OCI-LY7 (cell line): ENCODE measurements at regions not wholly inside any gene's neighbourhood (a gene's known extent, or its start where the extent isn't known, plus 50 kb on each side); places are given as distances from the start of the nearest gene placed in this dataset.

Source experiments
- BruUV-seq: library from RNA; stranded (reverse); fragments of 400-500 nt; replicated peaks from 2 replicates; lab custom pipeline; 2021; lab: Mats Ljungman, UMichigan
- CTCF ChIA-PET: fragments of 300-600 bp; sonication (Branson Sonifier 250); formaldehyde crosslinking; loops from one replicate; lab custom pipeline; 2022; ENCODE audit warnings: antibody characterized with exemption; ENCODE audit not compliant: unreplicated experiment; lab: Charles Lee
- POLR2A ChIA-PET: fragments of 300-600 bp; sonication (Branson Sonifier 250); formaldehyde crosslinking; loops from one replicate; lab custom pipeline; 2022; ENCODE audit warnings: antibody characterized with exemption; lab: Charles Lee
- DNase-seq: peaks from one replicate; pipeline ENCODE4 v3.0.0-alpha.2; 2015; ENCODE audit warnings: low spot score
- H2AFZ ChIP-seq: fragments of 200-600 bp; sonication (generic), shearing (Covaris generic); 2 replicates; pipeline ENCODE4 v1.6.1; 2014; ENCODE audit warnings: mild to moderate bottlenecking, antibody characterized with exemption, low read length, moderate library complexity
- H3K27ac ChIP-seq: fragments of 200-600 bp; sonication (generic); 2 replicates; pipeline ENCODE4 v1.5.1; 2014; ENCODE audit warnings: mixed run types, low read depth, mild to moderate bottlenecking, moderate library complexity, low read length, inconsistent platforms; ENCODE audit not compliant: poor library complexity, severe bottlenecking
- H3K36me3 ChIP-seq: fragments of 200-600 bp; sonication (generic); 2 replicates; pipeline ENCODE4 v1.6.1; 2014; ENCODE audit warnings: mild to moderate bottlenecking, antibody characterized with exemption, low read length, moderate library complexity, mixed read lengths; ENCODE audit not compliant: insufficient read depth
- H3K4me1 ChIP-seq: fragments of 200-600 bp; sonication (generic); 2 replicates; pipeline ENCODE4 v1.5.1; 2014; ENCODE audit warnings: mild to moderate bottlenecking, low read length; ENCODE audit not compliant: insufficient read depth, poor library complexity, severe bottlenecking
- H3K4me2 ChIP-seq: fragments of 200-600 bp; sonication (generic); 2 replicates; pipeline ENCODE4 v1.6.1; 2014; ENCODE audit warnings: mild to moderate bottlenecking, low read length
- H3K4me3 ChIP-seq: fragments of 200-600 bp; sonication (generic); 2 replicates; pipeline ENCODE4 v1.5.1; 2014; ENCODE audit warnings: mild to moderate bottlenecking, low read depth, low read length; ENCODE audit not compliant: poor library complexity, severe bottlenecking
- H3K79me2 ChIP-seq: fragments of 200-600 bp; sonication (generic); 2 replicates; pipeline ENCODE4 v1.6.1; 2016; ENCODE audit warnings: low read depth, mild to moderate bottlenecking, low read length, moderate library complexity, mixed read lengths; ENCODE audit not compliant: insufficient read depth
- H3K9me2 ChIP-seq: fragments of 200-600 bp; sonication (generic); 2 replicates; pipeline ENCODE4 v1.6.1; 2016; ENCODE audit warnings: mild to moderate bottlenecking, low read length, mixed read lengths; ENCODE audit not compliant: insufficient read depth
- H3K9me3 ChIP-seq: fragments of 200-600 bp; sonication (generic); 2 replicates; pipeline ENCODE4 v1.6.1; 2014; ENCODE audit warnings: mild to moderate bottlenecking, mixed run types, low read length, mixed read lengths
- H4K20me1 ChIP-seq: fragments of 200-600 bp; sonication (generic); 2 replicates; pipeline ENCODE4 v1.6.1; 2014; ENCODE audit warnings: mild to moderate bottlenecking, antibody characterized with exemption, low read length, moderate library complexity, mixed read lengths; ENCODE audit not compliant: insufficient read depth
- EZH2phosphoT487 ChIP-seq: fragments of 200-600 bp; sonication (generic); IDR thresholded peaks from 2 replicates; pipeline ENCODE4 v1.6.1; 2018; ENCODE audit warnings: low read depth, borderline replicate concordance, mild to moderate bottlenecking, mixed run types, antibody characterized with exemption, low read length, moderate library complexity, mixed read lengths
- intact Hi-C: fragments of 100-400 bp; cut with micrococcal nuclease; formaldehyde crosslinking; loops from one replicate; pipeline ENCODE4 v1.10.0; 2022; ENCODE audit not compliant: unreplicated experiment
- TF ChIP-seq, protein P1 (sequence below): fragments of 200-600 bp; sonication (generic); conservative IDR thresholded peaks from 2 replicates; pipeline ENCODE4 v1.5.1; 2014; ENCODE audit warnings: mild to moderate bottlenecking, antibody characterized with exemption, low read length, moderate library complexity, mixed read lengths

DNA sequence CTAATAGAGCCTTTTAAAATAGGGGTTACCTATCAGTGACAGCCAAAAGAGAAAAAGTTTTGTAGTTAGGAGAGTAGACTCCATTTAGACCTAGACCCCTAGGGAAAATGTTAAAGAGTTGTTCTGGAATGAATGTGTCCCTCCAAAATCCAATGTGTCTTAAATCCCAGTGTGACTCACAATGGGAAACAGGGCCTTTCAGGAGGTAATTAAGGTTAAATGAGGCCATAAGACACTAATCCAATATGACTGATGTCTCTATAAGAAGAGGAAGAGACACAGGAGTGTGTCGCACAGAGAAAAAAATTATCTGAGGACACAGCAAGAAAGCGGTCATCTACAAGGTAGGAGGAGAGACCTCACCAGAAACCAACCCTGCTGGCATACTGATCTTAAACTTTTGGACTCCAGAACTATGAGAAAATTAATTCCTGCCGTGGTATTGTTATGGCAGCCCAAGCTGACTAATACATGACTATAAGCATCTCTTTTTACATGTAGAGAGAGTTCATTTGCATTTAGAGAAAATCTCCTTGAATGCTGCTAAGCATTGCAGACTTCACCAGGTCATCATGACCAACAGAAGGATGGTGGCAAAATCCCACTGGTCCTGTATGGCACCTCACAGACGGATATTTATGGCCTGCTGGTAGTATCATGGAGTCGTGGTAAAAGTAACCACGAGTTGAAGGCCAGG is 259.6 kb upstream of the TMTC1 start:
- POLR2A ChIA-PET, result no interaction called here
- CTCF ChIA-PET, result no interaction called here
- Histone ChIP-seq H3K9me3 (no peaks in the 10 kb centered on the region), H3K4me2 (no peak overlapping the region), H3K4me3 (no peak overlapping the region), H3K9me2 (no peaks in the 10 kb centered on the region), H3K27ac (no peak overlapping the region), H2AFZ (no peak overlapping the region), H3K79me2 (no peaks in the 10 kb centered on the region), H3K36me3 (no peaks in the 10 kb centered on the region), H4K20me1 (no peaks in the 10 kb centered on the region), H3K4me1 (no peaks in the 10 kb centered on the region)
- intact Hi-C loops, result no loop called here
- no TSS peak for BruUV-seq
- DNase-seq, result no peak
- TF ChIP-seq, protein P1, sequence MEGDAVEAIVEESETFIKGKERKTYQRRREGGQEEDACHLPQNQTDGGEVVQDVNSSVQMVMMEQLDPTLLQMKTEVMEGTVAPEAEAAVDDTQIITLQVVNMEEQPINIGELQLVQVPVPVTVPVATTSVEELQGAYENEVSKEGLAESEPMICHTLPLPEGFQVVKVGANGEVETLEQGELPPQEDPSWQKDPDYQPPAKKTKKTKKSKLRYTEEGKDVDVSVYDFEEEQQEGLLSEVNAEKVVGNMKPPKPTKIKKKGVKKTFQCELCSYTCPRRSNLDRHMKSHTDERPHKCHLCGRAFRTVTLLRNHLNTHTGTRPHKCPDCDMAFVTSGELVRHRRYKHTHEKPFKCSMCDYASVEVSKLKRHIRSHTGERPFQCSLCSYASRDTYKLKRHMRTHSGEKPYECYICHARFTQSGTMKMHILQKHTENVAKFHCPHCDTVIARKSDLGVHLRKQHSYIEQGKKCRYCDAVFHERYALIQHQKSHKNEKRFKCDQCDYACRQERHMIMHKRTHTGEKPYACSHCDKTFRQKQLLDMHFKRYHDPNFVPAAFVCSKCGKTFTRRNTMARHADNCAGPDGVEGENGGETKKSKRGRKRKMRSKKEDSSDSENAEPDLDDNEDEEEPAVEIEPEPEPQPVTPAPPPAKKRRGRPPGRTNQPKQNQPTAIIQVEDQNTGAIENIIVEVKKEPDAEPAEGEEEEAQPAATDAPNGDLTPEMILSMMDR, result no peak
- no peak for TF ChIP-seq EZH2phosphoT487

DNA sequence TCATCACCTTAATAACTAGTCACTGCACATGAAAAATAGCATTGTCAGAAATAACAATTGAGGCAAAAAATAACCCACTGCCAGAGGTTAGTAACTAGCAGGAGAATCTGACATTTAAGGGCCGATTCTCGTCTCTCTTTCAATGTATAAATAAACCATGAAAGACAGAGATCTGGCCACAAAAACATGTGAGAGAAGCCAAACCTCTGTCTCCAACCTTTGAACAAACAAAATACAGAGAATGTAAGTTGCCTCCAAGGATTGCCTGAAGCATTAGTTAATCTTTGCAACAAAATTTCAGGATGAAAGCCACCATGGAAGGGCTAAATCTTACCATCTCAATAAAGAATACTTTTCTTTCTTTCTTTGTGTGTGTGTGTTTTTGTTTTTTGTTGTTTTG is 257.4 kb upstream of the TMTC1 start:
- CTCF ChIA-PET, result no interaction called here
- H3K4me3 ChIP-seq, result no peak overlapping the region
- no peaks in the 10 kb centered on the region for H3K4me1 ChIP-seq
- no peak overlapping the region for H3K4me2 ChIP-seq
- H3K27ac ChIP-seq, result no peak overlapping the region
- H3K9me2 ChIP-seq, result no peaks in the 10 kb centered on the region
- BruUV-seq, result no TSS peak
- no peaks in the 10 kb centered on the region for H3K79me2 ChIP-seq
- H3K36me3 ChIP-seq, result no peaks in the 10 kb centered on the region
- H2AFZ ChIP-seq, result no peak overlapping the region
- no peaks in the 10 kb centered on the region for H4K20me1 ChIP-seq
- intact Hi-C loops, result no loop called here
- POLR2A ChIA-PET, result no interaction called here
- TF ChIP-seq EZH2phosphoT487, result no peak
- TF ChIP-seq, protein P1, result no peak
- no peaks in the 10 kb centered on the region for H3K9me3 ChIP-seq
- no peak for DNase-seq

DNA sequence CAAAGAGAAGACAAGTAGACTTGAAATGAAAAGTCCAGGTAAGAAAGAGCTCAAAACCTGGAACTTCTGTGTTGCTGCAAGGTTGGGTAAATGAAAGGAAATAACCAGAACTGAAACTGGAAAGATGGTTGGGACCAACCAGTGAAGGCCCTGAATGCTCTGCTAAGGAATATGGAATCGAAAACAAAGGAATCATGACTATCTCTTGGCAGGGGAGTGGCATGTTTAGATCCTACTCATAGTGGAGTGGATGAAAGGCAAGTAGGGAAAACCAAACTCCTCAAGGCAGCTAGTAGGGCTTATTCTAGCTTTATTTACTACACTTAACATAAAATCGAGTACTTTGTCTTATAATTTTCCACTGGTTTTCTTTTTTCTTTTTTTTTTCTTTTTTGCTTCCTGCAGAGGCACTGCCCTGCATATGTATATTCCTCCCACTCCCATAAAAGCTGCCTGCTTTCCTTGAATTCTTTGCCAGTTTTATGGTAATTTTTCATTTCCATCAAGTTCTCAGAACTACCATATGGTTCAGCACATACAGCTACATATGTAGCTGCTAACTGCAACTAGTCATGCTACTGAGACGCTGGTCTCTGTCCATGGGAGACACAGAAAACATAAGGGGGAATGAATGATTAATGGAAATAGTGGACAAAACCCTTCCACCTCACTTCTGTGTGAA is 247.1 kb upstream of the TMTC1 start:
- POLR2A ChIA-PET, result interaction anchor here (0.6 kb wide), 1 partner anchor 536 kb away, joined by 3 read pairs; no protein-coding TSS in a partner anchor

More for the DNA sequence above, 247.1 kb upstream of the TMTC1 start:
- Histone ChIP-seq H2AFZ (no peak overlapping the region), H4K20me1 (no peaks in the 10 kb centered on the region), H3K4me2 (no peak overlapping the region), H3K9me2 (no peaks in the 10 kb centered on the region), H3K9me3 (no peaks in the 10 kb centered on the region), H3K4me3 (no peak overlapping the region), H3K36me3 (no peaks in the 10 kb centered on the region), H3K27ac (no peak overlapping the region), H3K79me2 (no peaks in the 10 kb centered on the region), H3K4me1 (no peaks in the 10 kb centered on the region)
- no peak for DNase-seq
- intact Hi-C loops, result no loop called here
- CTCF ChIA-PET, result no interaction called here
- no TSS peak for BruUV-seq
- TF ChIP-seq EZH2phosphoT487, result no peak
- TF ChIP-seq, protein P1, result no peak
